HG03571 (cell line): ENCODE measurements at regions not wholly inside any gene's neighbourhood (a gene's known extent, or its start where the extent isn't known, plus 50 kb on each side); places are given as distances from the start of the nearest gene placed in this dataset.
"Not testable (repeated sequence)": the region's sequence is repeated elsewhere in the genome, so short reads cannot be mapped to it uniquely, and the experiment has no call there.

Experiments
- ATAC-seq: cut with Tn5 transposase; IDR thresholded peaks from one replicate; pipeline ENCODE4 v1.9.1; 2021; ENCODE audit not compliant: unreplicated experiment

DNA sequence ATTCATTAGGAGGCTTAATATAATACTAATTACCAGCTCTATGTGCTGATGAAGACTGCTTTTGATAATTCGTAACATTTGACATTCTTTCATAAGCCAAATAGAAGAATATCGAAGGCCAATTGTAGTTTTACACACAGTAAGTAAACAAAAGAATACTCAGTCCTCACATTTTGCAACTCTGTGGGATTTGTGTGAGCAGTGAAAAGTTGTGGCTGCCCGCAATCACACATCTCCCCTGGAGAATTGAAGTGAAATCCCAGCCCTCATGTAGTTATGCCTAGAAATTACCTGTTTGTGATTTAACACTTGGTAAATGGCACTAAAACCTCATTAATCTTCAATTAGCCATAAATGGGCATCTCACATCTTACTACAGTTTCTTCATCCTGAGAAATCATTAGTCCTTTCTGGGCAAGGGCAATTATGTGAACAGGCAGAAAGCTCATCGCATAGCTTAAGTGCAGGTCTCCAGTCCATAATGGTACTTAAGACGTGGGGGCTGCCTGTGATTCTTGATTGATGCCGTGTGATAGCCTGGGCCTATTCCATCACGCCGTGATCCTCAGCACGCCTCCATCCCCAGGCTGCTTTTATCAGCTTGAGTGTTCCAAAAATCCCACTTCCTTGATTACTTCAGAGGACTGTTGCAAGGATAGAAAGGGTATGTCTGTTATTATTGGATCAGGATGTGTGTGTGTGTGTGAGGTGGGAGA lies 97.9 kb upstream of the METTL14 start:
- no peak for ATAC-seq

DNA sequence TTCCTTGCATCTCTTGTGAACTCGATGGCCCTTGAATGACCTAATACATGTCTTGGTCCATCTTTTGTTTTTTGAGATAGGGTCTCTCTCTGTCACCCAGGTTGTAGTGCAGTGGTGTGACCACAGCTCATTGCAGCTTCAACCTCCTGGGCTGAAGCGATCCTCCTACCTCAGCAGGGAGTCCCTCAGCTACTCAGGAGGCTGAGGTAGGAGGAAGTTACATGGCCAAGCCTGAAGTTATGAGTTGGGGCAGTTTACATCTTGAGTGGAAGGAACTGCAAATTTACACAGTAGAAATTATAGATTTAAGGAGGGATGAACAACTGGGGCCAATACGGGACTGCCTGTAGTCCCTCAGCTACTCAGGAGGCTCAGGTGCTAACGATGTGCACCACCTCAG lies 97.2 kb upstream of the METTL14 start:
- ATAC-seq = no peak

DNA sequence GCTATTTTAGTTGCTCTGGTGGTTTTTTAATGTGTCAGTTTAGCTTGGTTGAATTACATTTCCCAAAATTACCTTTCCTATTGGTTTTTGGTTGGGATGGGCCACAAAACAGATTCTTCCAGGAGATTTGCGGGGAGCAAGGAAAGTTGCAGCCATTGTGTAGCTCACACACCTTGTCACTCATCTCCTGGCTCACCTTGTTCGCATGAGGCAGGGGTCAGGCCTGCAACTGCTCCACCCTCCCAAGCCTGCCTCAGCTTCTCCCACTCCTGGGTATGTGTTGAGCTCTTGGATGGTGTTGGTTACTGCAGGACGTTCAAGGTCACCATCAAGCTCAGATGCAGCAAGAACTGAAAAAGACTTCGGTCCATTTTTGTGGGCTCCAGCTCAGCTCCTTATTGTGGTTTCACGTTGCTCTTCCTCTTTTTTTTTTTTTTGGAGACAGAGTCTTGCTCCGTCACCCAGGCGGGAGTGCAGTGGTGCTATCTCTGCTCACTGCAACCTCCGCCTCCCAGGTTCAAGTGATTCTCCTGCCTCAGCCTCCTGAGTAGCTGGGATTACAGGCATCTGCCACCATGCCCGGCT lies 95.6 kb upstream of the METTL14 start:
- no peak for ATAC-seq

DNA sequence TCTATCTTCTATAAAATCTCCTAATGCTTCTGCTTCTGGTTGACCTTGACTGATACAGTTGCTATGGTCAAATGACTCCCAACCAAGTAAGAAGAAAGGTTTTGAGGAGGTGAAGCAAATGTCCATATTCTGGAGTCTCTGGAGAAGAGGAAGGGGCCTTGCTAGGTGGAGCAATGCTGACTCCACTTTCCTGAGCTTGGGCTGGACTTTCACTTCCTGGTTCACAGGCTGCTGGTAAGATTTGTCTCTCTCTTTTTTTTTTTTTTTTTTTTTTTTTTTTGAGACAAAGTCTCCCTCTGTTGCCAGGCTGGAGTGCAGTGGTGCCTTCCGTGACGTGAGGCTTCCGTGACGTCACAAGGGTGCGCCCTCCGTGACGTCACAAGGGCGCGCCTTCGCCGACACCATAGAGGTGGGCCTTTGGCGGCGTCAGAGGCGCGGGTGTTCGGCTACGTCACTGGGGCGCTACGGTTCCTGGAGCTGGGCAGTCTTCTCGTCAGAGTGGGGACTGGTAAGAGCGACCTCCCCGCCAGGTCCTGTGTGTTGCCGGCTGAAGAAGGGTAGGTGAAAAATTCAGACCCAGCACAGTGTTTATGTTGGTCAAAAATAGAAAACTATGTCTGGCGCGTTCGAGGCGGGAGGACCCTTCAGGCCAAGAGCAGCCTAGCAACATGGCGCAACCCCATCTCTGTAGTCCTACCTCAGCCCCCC lies 93.7 kb upstream of the METTL14 start:
- ATAC-seq = peak; percentile 99

DNA sequence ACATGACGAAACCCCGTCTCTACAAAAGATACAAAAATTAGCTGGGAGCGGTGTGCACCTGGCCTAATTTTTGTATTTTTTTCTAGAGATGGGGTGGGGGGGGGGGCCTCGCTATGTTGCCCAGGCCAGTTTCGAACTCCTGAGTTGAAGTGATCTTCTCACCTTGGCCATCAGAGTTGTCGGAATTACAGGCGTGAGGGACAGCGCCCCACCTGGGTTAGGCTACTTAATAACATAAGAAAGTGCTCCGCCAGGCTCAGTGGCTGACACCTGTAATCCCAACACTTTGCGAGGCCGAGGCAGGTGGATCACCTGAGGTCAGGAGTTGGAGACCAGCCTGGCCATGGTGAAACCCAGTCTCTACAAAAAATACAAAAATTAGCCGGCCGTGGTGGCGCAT lies 92.9 kb upstream of the METTL14 start:
- not testable (repeated sequence) for ATAC-seq

DNA sequence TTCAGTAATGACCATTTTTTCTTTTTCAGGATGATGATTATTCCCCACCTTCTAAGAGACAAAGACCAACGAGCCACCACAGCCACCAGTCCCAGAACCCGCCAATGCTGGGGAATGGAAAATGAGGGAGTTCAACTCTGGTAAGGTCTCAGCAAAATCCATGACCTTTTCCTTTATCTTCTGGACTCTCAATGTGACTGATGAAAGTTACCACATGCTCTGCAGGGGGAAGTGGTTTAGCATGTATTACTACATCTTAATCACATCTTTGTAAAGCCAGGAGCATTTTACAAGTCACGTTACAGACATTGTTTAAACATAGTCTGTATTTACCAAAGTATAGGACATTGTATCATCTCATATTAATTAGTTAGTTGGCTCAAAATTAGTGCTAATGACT lies 89.3 kb upstream of the METTL14 start:
- ATAC-seq = not testable (repeated sequence)

DNA sequence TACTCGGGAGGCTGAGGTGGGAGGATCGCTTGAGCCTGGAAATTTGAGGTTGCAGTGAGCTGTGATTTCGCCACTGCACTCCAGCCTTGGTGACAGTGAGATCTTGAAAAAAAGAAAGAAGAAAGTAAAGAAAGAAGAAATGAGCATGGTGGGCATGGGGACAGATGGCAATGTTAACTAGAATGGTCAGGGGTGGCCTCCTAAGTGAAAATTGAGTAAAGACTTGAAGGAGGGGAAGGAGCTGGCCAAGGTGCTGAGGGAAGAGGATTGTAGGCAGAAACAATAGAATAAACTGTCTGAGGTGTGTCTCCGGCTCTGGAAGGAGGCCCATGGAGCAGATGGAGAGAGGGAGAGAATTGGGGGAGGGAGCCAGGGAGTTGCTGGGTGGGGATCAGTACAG lies 60.1 kb upstream of the METTL14 start:
- not testable (repeated sequence) for ATAC-seq

DNA sequence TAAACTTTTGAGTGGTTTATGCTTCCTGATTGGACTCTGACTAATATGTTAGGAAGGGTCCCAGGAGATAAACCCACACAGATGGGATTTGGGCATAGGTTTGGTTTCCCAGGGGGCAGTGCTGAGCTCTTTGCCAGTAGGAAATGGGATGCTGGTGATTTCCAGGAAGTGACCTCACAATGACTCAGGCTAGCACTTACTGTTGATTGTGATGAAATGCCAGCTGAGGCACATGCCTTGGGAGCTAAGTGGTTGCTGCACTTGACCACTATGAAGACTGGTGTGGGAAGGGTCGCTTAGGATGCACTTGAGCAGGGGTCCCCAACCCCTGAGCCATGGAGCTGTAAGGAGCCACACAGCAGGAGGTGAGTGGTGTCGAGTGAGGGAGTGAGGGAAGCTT lies 55.5 kb upstream of the METTL14 start:
- not testable (repeated sequence) for ATAC-seq

DNA sequence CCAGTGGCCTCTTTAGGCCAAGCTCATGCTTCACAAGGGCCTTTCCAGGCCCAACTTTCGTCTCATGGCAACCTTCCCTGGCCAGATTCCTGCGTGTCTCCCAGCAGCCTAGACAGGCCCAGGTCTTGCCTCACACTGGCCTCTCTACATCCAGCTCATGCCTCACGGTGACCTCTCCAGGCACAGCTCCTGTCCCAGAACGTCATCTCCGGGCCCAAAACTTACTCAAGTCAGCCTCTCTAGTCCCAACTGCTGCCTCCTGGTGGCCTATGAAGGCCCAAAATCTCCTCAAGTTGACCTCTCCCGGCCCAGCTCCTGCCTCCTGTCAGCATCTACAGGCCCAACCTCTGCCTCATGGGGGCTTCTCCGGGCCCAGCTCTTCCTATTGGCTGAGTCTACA lies 54.3 kb upstream of the METTL14 start:
- ATAC-seq = not testable (repeated sequence)

DNA sequence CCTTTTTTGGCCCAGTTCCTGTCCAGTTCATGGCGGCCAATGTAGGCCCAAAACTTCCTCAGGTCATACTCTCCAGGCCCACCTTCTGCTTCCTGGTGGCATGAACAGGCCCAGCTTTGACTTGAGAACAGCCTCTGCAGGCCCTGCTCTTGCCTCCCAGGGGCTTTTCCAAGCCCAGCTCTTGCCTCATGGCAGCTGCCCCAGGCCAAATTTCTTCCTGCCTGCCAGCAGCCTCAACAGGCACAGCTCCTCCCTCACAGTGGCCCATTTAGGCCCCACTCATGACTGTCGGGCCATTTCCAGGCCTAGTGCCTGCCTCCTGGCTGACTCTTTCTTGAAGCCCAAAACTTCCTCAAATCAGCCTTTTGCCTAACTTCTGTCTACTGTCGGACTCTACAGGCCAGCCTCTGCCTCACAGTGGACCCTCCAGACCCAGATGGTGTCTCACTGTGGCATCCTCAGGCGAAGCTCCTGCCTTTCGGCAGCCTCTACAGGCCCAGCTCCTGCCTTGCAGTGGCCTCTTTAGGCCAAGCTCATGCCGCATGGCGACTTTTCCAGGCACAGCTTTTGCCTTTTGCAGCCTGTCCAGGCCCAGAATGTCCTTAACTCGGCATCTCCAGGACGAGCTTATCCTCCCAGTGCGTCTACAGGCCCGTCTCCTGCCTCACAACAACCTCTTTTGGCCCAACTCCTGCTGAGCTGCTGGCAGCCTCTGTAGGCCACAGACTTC lies 53.7 kb upstream of the METTL14 start:
- ATAC-seq = not testable (repeated sequence)

DNA sequence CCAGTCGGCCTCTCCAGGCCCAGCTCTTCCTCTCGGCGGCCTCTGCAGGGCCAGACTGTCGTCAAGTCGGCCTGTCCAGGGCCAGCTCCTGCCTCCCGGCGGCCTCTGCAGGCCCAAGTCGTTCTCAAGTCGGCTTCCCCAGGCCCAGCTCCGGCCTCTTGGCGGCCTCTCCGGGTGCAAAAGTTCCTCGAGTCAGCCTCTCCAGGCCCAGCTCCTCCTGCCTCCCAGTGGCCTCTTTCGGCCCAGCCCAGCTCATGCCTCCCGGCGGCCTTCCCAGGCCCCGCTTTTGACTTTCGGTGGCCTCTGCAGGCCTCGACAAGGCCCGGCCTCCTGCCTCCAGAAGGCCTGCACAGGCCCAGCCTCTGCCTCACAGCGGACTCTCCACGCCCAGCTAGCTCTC lies 51.7 kb upstream of the METTL14 start:
- ATAC-seq = not testable (repeated sequence)

DNA sequence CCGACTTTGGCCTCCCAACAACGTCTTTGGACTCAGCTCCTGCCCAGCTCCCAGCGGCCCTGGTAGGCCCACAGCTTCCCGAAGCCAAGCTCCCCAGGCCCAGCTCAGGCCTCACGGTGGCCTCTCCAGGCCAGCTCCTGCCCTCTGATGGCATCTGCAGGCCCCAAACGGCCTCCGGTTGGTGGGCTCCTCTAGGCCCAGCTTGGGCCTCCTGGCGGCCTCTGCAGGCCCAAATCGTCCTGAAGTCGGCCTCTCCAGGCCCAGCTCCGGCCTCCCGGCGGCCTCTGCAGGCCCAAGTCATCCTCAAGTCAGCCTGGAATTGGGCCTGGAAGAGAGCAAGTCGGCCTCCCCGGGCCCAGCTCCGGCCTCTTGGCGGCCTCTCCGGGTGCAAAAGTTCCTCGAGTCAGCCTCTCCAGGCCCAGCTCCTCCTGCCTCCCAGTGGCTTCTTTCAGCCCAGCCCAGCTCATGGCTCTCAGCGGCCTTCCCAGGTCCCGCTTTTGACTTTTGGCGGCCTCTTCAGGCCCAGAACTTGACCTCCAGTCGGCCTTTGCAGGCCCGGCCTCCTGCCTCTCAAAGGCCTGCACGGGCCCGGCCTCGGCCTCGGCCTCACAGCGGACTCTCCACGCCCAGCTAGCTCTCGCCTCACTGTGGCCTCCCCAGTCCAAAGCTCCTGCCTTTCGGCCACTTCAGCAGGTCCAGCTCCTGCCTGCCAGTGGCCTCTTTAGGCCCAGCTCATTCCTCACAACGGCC lies 50.9 kb upstream of the METTL14 start:
- not testable (repeated sequence) for ATAC-seq
